ENCODE measurements at regions not wholly inside any gene's neighbourhood (a gene's known extent, or its start where the extent isn't known, plus 50 kb on each side); places are given as distances from the start of the nearest gene placed in this dataset.

- FAIRE-seq (no peak), DNase-seq (ENCODE audit: insufficient read length, low spot score) (no peak)
- TF ChIP-seq POLR2A (IDR thresholded peaks at IDR 0.05; ENCODE audit: low read depth, low read length), result no peak
Observed at GRCh38 chr1:4017636-4018365, 117.7 kb upstream of the C1orf174 start.

GRCh38 chr1:4018466-4019146 lies 118.5 kb upstream of the C1orf174 start:
- DNase-seq (ENCODE audit: insufficient read length, low spot score) (no peak), FAIRE-seq (no peak)
- no peak for TF ChIP-seq POLR2A (IDR thresholded peaks at IDR 0.05; ENCODE audit: low read depth, low read length)

- DNase-seq (ENCODE audit: insufficient read length, low spot score) (no peak), FAIRE-seq (no peak)
- no peak for TF ChIP-seq POLR2A (IDR thresholded peaks at IDR 0.05; ENCODE audit: low read depth, low read length)
Observed at GRCh38 chr1:4019147-4019521, 119.1 kb upstream of the C1orf174 start.

- DNase-seq (ENCODE audit: insufficient read length, low spot score) (no peak), FAIRE-seq (no peak)
- no peak for TF ChIP-seq POLR2A (IDR thresholded peaks at IDR 0.05; ENCODE audit: low read depth, low read length)
Observed at GRCh38 chr1:4019606-4020331, 119.7 kb upstream of the C1orf174 start.

GRCh38 chr1:4020449-4020848 lies 120.4 kb upstream of the C1orf174 start:
- FAIRE-seq (no peak), DNase-seq (ENCODE audit: insufficient read length, low spot score) (no peak)

GRCh38 chr1:4021136-4021973 lies 121.3 kb upstream of the C1orf174 start:
- DNase-seq (ENCODE audit: insufficient read length, low spot score) (no peak), FAIRE-seq (no peak)
- no peak for TF ChIP-seq POLR2A (IDR thresholded peaks at IDR 0.05; ENCODE audit: low read depth, low read length)

More at GRCh38 chr1:4020449-4020848, 120.4 kb upstream of the C1orf174 start:
- no peak for TF ChIP-seq POLR2A (IDR thresholded peaks at IDR 0.05; ENCODE audit: low read depth, low read length)

DNA sequence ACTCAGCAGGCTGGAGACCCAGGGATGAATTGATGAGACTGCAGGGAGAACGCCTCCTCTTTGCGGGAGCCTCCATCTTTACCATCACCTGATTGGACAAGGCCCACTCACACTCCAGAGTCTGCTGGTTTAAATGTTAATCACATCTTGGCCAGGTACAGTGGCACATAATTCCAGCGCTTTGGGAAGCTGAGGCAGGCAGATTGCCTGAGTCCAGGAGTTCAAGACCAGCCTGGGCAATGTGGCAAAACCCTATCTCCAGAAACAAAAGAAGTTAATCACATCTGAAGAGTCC lies 121.8 kb upstream of the C1orf174 start:
- DNase-seq (ENCODE audit: insufficient read length, low spot score) (no peak), FAIRE-seq (no peak)

DNA sequence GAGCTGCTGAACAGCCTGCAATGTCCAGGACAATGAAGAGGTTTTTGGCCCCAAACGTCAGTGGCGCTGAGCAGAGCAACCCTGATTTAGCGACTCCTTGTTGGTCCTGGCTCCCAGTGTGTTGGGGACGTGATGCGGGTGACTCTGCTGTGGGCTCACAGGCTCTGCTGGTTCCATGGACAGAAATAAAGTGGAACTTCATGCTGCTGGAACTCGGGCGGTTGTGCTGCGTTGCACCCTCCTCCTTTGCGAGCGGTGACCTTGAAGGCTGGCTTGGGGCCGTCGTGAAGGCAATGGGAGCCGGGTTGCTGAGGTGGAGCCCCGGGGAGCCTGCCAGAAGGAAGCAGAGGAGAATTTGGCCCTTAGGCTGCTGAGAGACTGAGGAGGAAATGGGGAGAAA lies 122.6 kb upstream of the C1orf174 start:
- DNase-seq (ENCODE audit: insufficient read length, low spot score) (no peak), FAIRE-seq (no peak)
- TF ChIP-seq POLR2A (IDR thresholded peaks at IDR 0.05; ENCODE audit: low read depth, low read length), result no peak

More for the DNA sequence above, 121.8 kb upstream of the C1orf174 start:
- no peak for TF ChIP-seq POLR2A (IDR thresholded peaks at IDR 0.05; ENCODE audit: low read depth, low read length)

GRCh38 chr1:4023678-4024077 lies 123.6 kb upstream of the C1orf174 start:
- DNase-seq (ENCODE audit: insufficient read length, low spot score) (no peak), FAIRE-seq (no peak)
- no peak for TF ChIP-seq POLR2A (IDR thresholded peaks at IDR 0.05; ENCODE audit: low read depth, low read length)

GRCh38 chr1:4024811-4025210 lies 124.7 kb upstream of the C1orf174 start:
- no peak for FAIRE-seq
- no peak for TF ChIP-seq POLR2A (IDR thresholded peaks at IDR 0.05; ENCODE audit: low read depth, low read length)

GRCh38 chr1:4025752-4026151 lies 125.7 kb upstream of the C1orf174 start:
- FAIRE-seq (no peak), DNase-seq (ENCODE audit: insufficient read length, low spot score) (no peak)
- no peak for TF ChIP-seq POLR2A (IDR thresholded peaks at IDR 0.05; ENCODE audit: low read depth, low read length)

More at GRCh38 chr1:4024811-4025210, 124.7 kb upstream of the C1orf174 start:
- DNase-seq (ENCODE audit: insufficient read length, low spot score), result no peak

DNA sequence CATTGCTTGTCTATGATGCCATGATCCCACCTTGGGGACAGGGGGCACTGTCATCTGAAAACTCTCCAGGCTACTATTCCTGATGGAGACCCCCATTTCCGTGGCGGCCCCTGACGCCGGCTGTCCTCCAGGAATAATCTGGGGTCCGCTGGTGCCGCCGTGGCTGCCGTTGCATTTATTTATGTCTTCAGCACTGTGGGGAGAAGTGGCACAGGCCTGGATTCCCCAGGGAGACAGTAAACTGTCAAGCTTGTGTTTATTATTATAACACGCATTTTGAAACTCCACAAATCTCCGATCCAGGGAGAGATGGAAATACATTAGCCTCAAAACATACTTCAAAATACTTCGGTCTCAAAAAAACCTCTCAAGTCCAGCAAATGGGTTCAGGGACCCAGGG lies 126.9 kb upstream of the C1orf174 start:
- DNase-seq (ENCODE audit: insufficient read length, low spot score), result no peak
- TF ChIP-seq POLR2A (IDR thresholded peaks at IDR 0.05; ENCODE audit: low read depth, low read length), result no peak
- FAIRE-seq, result no peak

GRCh38 chr1:4027492-4028138 lies 127.5 kb upstream of the C1orf174 start:
- no peak for FAIRE-seq
- no peak for TF ChIP-seq POLR2A (IDR thresholded peaks at IDR 0.05; ENCODE audit: low read depth, low read length)
- no peak for DNase-seq (ENCODE audit: insufficient read length, low spot score)
